Transverse colon (tissue), 4 donors: ENCODE measurements at regions not wholly inside any gene's neighbourhood (a gene's known extent, or its start where the extent isn't known, plus 50 kb on each side); places are given as distances from the start of the nearest gene placed in this dataset.
"Not testable (repeated sequence)": the region's sequence is repeated elsewhere in the genome, so short reads cannot be mapped to it uniquely, and the experiment has no call there.

ENCODE experiments used
- DNase-seq: peaks from one replicate; pipeline ENCODE4 v3.0.0-alpha.2; 2019
- H3K27ac ChIP-seq, 4 donors: fragments of 200-600 bp; sonication (generic); 2 replicates each; pipeline ENCODE4 v1.5.1; 2016 to 2018; ENCODE audit warnings: inconsistent platforms in 4 of 4
- H3K27me3 ChIP-seq: fragments of 200-600 bp; sonication (generic); 2 replicates; pipeline ENCODE4 v1.5.1; 2017; ENCODE audit warnings: inconsistent platforms
- H3K36me3 ChIP-seq, 4 donors: fragments of 200-600 bp; sonication (generic); 2 replicates each; pipeline ENCODE4 v1.5.1; 2017 to 2019; ENCODE audit warnings: inconsistent platforms in 4 of 4
- H3K4me1 ChIP-seq, 4 donors: fragments of 200-600 bp; sonication (generic); 2 replicates each; pipeline ENCODE4 v1.5.1; 2017 to 2020; ENCODE audit warnings: inconsistent platforms in 4 of 4
- H3K4me3 ChIP-seq, 4 donors: fragments of 200-600 bp; sonication (generic); 1 replicate in 1 of 4; 2 replicates in 3 of 4; pipeline versions ENCODE4 v1.5.1 to v1.6.1; 2017 to 2019; ENCODE audit warnings: inconsistent platforms in 4 of 4
- H3K9me3 ChIP-seq, 2 donors: fragments of 200-600 bp; sonication (generic); 2 replicates each; pipeline ENCODE4 v1.5.1; 2017 to 2019; ENCODE audit warnings: inconsistent platforms in 2 of 2
- CTCF ChIP-seq, 5 experiments: fragments of 200-600 bp in 3 of 5; fragments of 450-650 bp in 2 of 5; sonication (generic) in 3 of 5; IDR thresholded peaks; 1 replicate in 2 of 5; 2 replicates in 3 of 5; pipeline ENCODE4 v1.5.1; 2016 to 2017; ENCODE audit warnings: antibody characterized with exemption in 5 of 5, inconsistent platforms in 3 of 5, mild to moderate bottlenecking in 2 of 5, moderate library complexity in 1 of 5
- EP300 ChIP-seq: sonication (generic); formaldehyde crosslinking; IDR thresholded peaks from one replicate; pipeline ENCODE4 v1.6.1; 2017; ENCODE audit warnings: antibody characterized with exemption, low read depth
- POLR2A ChIP-seq: fragments of 450-650 bp; IDR thresholded peaks from one replicate; pipeline ENCODE4 v1.6.1; 2016; ENCODE audit warnings: antibody characterized with exemption, mild to moderate bottlenecking, moderate library complexity
- POLR2AphosphoS5 ChIP-seq, 3 donors: sonication (generic); formaldehyde crosslinking; IDR thresholded peaks; one replicate each; pipeline ENCODE4 v1.6.1; 2016; ENCODE audit warnings: antibody characterized with exemption in 3 of 3
- WGBS, 2 donors: methylation state at CpG; one replicate each; pipeline ENCODE4 v1.1.5; 2018; ENCODE audit warnings: low coverage in 1 of 2; 5-methylcytosine and 5-hydroxymethylcytosine counted together
- in situ Hi-C, 4 donors: fragments of 200-750 bp; cut with MboI; loops; one replicate each; pipeline versions ENCODE4 v1.15.0 to v1.15.1; 2017; ENCODE audit warnings: low sequenced_read_pairs in 3 of 4, low pct_ligation_motif_present in 1 of 4, low pct_unique_long_range_greater_than_20kb in 1 of 4
- intact Hi-C: fragments of 100-400 bp; cut with DNase I; formaldehyde crosslinking; loops from one replicate; pipeline ENCODE4 v1.15.1; 2023; ENCODE audit warnings: low total_unique reads

GRCh38 chr3:70614111-70614510 is 301.7 kb upstream of the MDFIC2 start:
- in situ Hi-C loops (no loop called here), intact Hi-C loops (no loop called here)
- Histone ChIP-seq H3K9me3 (no peaks in the 10 kb centered on the region), H3K27ac (no peak overlapping the region), H3K27me3 (no peaks in the 10 kb centered on the region), H3K36me3 (no peaks in the 10 kb centered on the region), H3K4me1 (no peaks in the 10 kb centered on the region), H3K4me3 (no peak overlapping the region)
- TF ChIP-seq EP300 (no peak), CTCF (IDR thresholded peaks at IDR 0.05) (no peak), POLR2AphosphoS5 (IDR thresholded peaks at IDR 0.05) (no peak), POLR2A (no peak)
- no peak for DNase-seq
- 68 to 78% methylated on average over 6 of the region's 6 CpGs for WGBS, 2 donors

GRCh38 chr3:70612920-70613319 is 300.5 kb upstream of the MDFIC2 start:
- no peaks in the 10 kb centered on the region for H3K4me1 ChIP-seq
- H3K27me3 ChIP-seq: no peaks in the 10 kb centered on the region
- DNase-seq: no peak
- in situ Hi-C loops (no loop called here), intact Hi-C loops (no loop called here)
- 84 to 90% methylated on average over 6 to 11 of the region's 11 CpGs for WGBS, 2 donors
- no peaks in the 10 kb centered on the region for H3K36me3 ChIP-seq
- no peak for TF ChIP-seq POLR2AphosphoS5 (IDR thresholded peaks at IDR 0.05)
- no peak for TF ChIP-seq POLR2A
- no peak for TF ChIP-seq EP300
- no peak for TF ChIP-seq CTCF (IDR thresholded peaks at IDR 0.05)
- no peak overlapping the region for H3K27ac ChIP-seq
- H3K4me3 ChIP-seq: no peak overlapping the region
- no peaks in the 10 kb centered on the region for H3K9me3 ChIP-seq

- H3K27ac ChIP-seq, H3K27me3 ChIP-seq, DNase-seq, intact Hi-C loops, H3K36me3 ChIP-seq, H3K4me3 ChIP-seq, H3K9me3 ChIP-seq, H3K4me1 ChIP-seq, in situ Hi-C loops: not testable (repeated sequence)
- WGBS, 2 donors: 90% methylated on average over 8 of the region's 25 CpGs; no CpG with 5 or more reads in 1 of the 2 donors
These were observed 299.3 kb upstream of the MDFIC2 start for GRCh38 chr3:70611667-70612277.

- Histone ChIP-seq H3K27me3 (no peaks in the 10 kb centered on the region), H3K9me3 (no peaks in the 10 kb centered on the region), H3K27ac (no peak overlapping the region), H3K4me3 (no peak overlapping the region), H3K4me1 (no peaks in the 10 kb centered on the region), H3K36me3 (no peaks in the 10 kb centered on the region)
- no peak for TF ChIP-seq EP300
- TF ChIP-seq CTCF (IDR thresholded peaks at IDR 0.05): no peak
- no peak for TF ChIP-seq POLR2AphosphoS5 (IDR thresholded peaks at IDR 0.05)
- TF ChIP-seq POLR2A: no peak
- in situ Hi-C loops (no loop called here), intact Hi-C loops (no loop called here)
- no peak for DNase-seq
These were observed 296.0 kb upstream of the MDFIC2 start for GRCh38 chr3:70608434-70608833.

- Histone ChIP-seq H3K27me3 (no peaks in the 10 kb centered on the region), H3K4me3 (no peak overlapping the region), H3K9me3 (no peaks in the 10 kb centered on the region), H3K27ac (no peak overlapping the region), H3K36me3 (no peaks in the 10 kb centered on the region), H3K4me1 (no peaks in the 10 kb centered on the region)
- no peak for DNase-seq
- in situ Hi-C loops: no loop called here
- TF ChIP-seq EP300 (no peak), POLR2AphosphoS5 (IDR thresholded peaks at IDR 0.05) (no peak)
- 42 to 61% methylated on average over 3 to 4 of the region's 4 CpGs for WGBS, 2 donors
- intact Hi-C loops: no loop called here
These were observed 295.0 kb upstream of the MDFIC2 start for GRCh38 chr3:70607469-70607868.
